Smooth muscle cell (in vitro differentiated cells): ENCODE measurements at regions not wholly inside any gene's neighbourhood (a gene's known extent, or its start where the extent isn't known, plus 50 kb on each side); places are given as distances from the start of the nearest gene placed in this dataset.
A peak's percentile ranks its signal among the peaks of the same experiment; 100 is the strongest.

ENCODE experiments used
- DNase-seq: peaks from one replicate; lab custom pipeline; 2025; ENCODE audit not compliant: unreplicated experiment; lab: John Stamatoyannopoulos, UW
- H2AFZ ChIP-seq: fragments of 200-600 bp; sonication (generic); 2 replicates; pipeline ENCODE4 v1.6.0; 2016; ENCODE audit warnings: antibody characterized with exemption, low read depth, mild to moderate bottlenecking
- H3F3A ChIP-seq: fragments of 200-600 bp; sonication (generic); 2 replicates; pipeline ENCODE4 v1.6.0; 2017; ENCODE audit warnings: antibody characterized with exemption, low read depth
- H3K27ac ChIP-seq: fragments of 200-600 bp; sonication (generic); 2 replicates; pipeline ENCODE4 v1.5.1; 2016; ENCODE audit warnings: low read depth, mild to moderate bottlenecking
- H3K27me3 ChIP-seq: fragments of 200-600 bp; sonication (generic); 2 replicates; pipeline ENCODE4 v1.6.1; 2016; ENCODE audit warnings: low read depth, mild to moderate bottlenecking
- H3K36me3 ChIP-seq: fragments of 200-600 bp; sonication (generic); 2 replicates; pipeline ENCODE4 v1.5.1; 2016; ENCODE audit warnings: low read depth
- H3K4me1 ChIP-seq: fragments of 200-600 bp; sonication (generic); 2 replicates; pipeline ENCODE4 v1.5.1; 2016; ENCODE audit warnings: low read depth
- H3K4me2 ChIP-seq: fragments of 200-600 bp; sonication (generic); 2 replicates; pipeline ENCODE4 v1.6.0; 2016; ENCODE audit warnings: mild to moderate bottlenecking
- H3K4me3 ChIP-seq: fragments of 200-600 bp; sonication (generic); 2 replicates; pipeline ENCODE4 v1.5.1; 2016; ENCODE audit warnings: mild to moderate bottlenecking
- H3K79me2 ChIP-seq: fragments of 200-600 bp; sonication (generic); 2 replicates; pipeline ENCODE4 v1.6.0; 2016; ENCODE audit warnings: low read depth, mild to moderate bottlenecking
- H3K9ac ChIP-seq: fragments of 200-600 bp; sonication (generic); 2 replicates; pipeline ENCODE4 v1.6.0; 2016; ENCODE audit warnings: low read depth
- H3K9me3 ChIP-seq: fragments of 200-600 bp; sonication (generic); replicated peaks from 2 replicates; pipeline ENCODE4 v1.5.1; 2016; ENCODE audit warnings: low read depth
- H4K20me1 ChIP-seq: fragments of 200-600 bp; sonication (generic); 2 replicates; pipeline ENCODE4 v1.6.0; 2016; ENCODE audit warnings: low read depth
- CTCF ChIP-seq: fragments of 200-600 bp; sonication (generic); IDR thresholded peaks from 2 replicates; pipeline ENCODE4 v1.5.1; 2017; ENCODE audit warnings: borderline replicate concordance, mild to moderate bottlenecking, antibody characterized with exemption; ENCODE audit not compliant: insufficient read depth, poor library complexity, severe bottlenecking
- WGBS: methylation state at CpG from one replicate; pipeline ENCODE4 v1.1.7; 2016; ENCODE audit warnings: low lambda C conversion rate; 5-methylcytosine and 5-hydroxymethylcytosine counted together

- Histone ChIP-seq H3K4me3 (no peak overlapping the region), H3K36me3 (no peaks in the 10 kb centered on the region), H2AFZ (no peak overlapping the region), H3K4me1 (no peaks in the 10 kb centered on the region), H3K4me2 (no peak overlapping the region), H3K27ac (no peak overlapping the region), H3K9ac (no peak overlapping the region), H3K27me3 (no peaks in the 10 kb centered on the region), H3K79me2 (no peaks in the 10 kb centered on the region), H4K20me1 (no peaks in the 10 kb centered on the region), H3F3A (no peaks in the 10 kb centered on the region), H3K9me3 (no peaks in the 10 kb centered on the region)
- 32% methylated on average over 3 of the region's 3 CpGs for WGBS
- no peak for TF ChIP-seq CTCF
- DNase-seq = no peak
Observed at GRCh38 chr9:38299856-38300255, 92.6 kb upstream of the ALDH1B1 start.

- Histone ChIP-seq H3K9ac (no peak overlapping the region), H3K27ac (no peak overlapping the region), H3K27me3 (no peaks in the 10 kb centered on the region), H3K79me2 (no peaks in the 10 kb centered on the region), H4K20me1 (no peaks in the 10 kb centered on the region), H3K4me2 (no peak overlapping the region), H3K9me3 (no peaks in the 10 kb centered on the region), H3F3A (no peaks in the 10 kb centered on the region), H2AFZ (no peak overlapping the region), H3K4me1 (no peaks in the 10 kb centered on the region), H3K4me3 (no peak overlapping the region), H3K36me3 (no peaks in the 10 kb centered on the region)
- no peak for DNase-seq
- no peak for TF ChIP-seq CTCF
- WGBS = 95% methylated on average over 3 of the region's 3 CpGs
Observed at GRCh38 chr9:38298904-38299303, 93.6 kb upstream of the ALDH1B1 start.

GRCh38 chr9:38298503-38298902 is 94.0 kb upstream of the ALDH1B1 start:
- WGBS = 73% methylated on average over 6 of the region's 6 CpGs
- H3K36me3 ChIP-seq = no peaks in the 10 kb centered on the region
- no peak for TF ChIP-seq CTCF
- no peak for DNase-seq
- no peak overlapping the region for H3K4me2 ChIP-seq
- H3K27me3 ChIP-seq = no peaks in the 10 kb centered on the region
- H3K9me3 ChIP-seq = no peaks in the 10 kb centered on the region
- no peaks in the 10 kb centered on the region for H3F3A ChIP-seq
- H3K4me1 ChIP-seq = no peaks in the 10 kb centered on the region
- H4K20me1 ChIP-seq = no peaks in the 10 kb centered on the region
- no peaks in the 10 kb centered on the region for H3K79me2 ChIP-seq
- no peak overlapping the region for H2AFZ ChIP-seq
- no peak overlapping the region for H3K9ac ChIP-seq
- H3K4me3 ChIP-seq = no peak overlapping the region
- H3K27ac ChIP-seq = no peak overlapping the region

GRCh38 chr9:38296807-38297206 is 95.7 kb upstream of the ALDH1B1 start:
- no peak overlapping the region for H3K9ac ChIP-seq
- no peaks in the 10 kb centered on the region for H3F3A ChIP-seq
- no peak overlapping the region for H3K4me3 ChIP-seq
- no peaks in the 10 kb centered on the region for H3K27me3 ChIP-seq
- H4K20me1 ChIP-seq = no peaks in the 10 kb centered on the region
- no peaks in the 10 kb centered on the region for H3K4me1 ChIP-seq
- no peak for DNase-seq
- H3K4me2 ChIP-seq = peak overlapping the region; percentile 3
- TF ChIP-seq CTCF = no peak
- no peaks in the 10 kb centered on the region for H3K36me3 ChIP-seq
- H3K9me3 ChIP-seq = no peaks in the 10 kb centered on the region
- 6% methylated on average over 1 of the region's 1 CpG for WGBS
- H3K79me2 ChIP-seq = no peaks in the 10 kb centered on the region
- no peak overlapping the region for H2AFZ ChIP-seq
- no peak overlapping the region for H3K27ac ChIP-seq
